Motor neuron (in vitro differentiated cells): ENCODE measurements at regions not wholly inside any gene's neighbourhood (a gene's known extent, or its start where the extent isn't known, plus 50 kb on each side); places are given as distances from the start of the nearest gene placed in this dataset.

Source experiments
- ATAC-seq, 8 experiments: fragments of 200-7000 bp; cut with Tn5 transposase; replicated peaks in 6 of 8; 2 replicates each; pipeline ENCODE4 v1.8.0; 2021; ENCODE audit warnings: mild to moderate bottlenecking in 8 of 8, moderate library complexity in 8 of 8
- H3K27ac ChIP-seq, 2 donors: fragments of 250-450 bp; sonication (Bioruptor Pico); 2 replicates each; pipeline ENCODE4 v1.9.0; 2021; ENCODE audit warnings: antibody characterized with exemption in 2 of 2, mild to moderate bottlenecking in 2 of 2, moderate library complexity in 1 of 2
- H3K4me1 ChIP-seq, 2 donors: fragments of 250-450 bp; sonication (Bioruptor Pico); replicated peaks in 1 of 2; 2 replicates each; pipeline ENCODE4 v1.6.1; 2021; ENCODE audit warnings: antibody characterized with exemption in 2 of 2, mild to moderate bottlenecking in 2 of 2, moderate library complexity in 1 of 2
- H3K4me3 ChIP-seq, 5 donors: fragments of 250-450 bp; sonication (Bioruptor Pico); 2 replicates each; pipeline ENCODE4 v1.9.0; 2021; ENCODE audit warnings: antibody characterized with exemption in 5 of 5, mild to moderate bottlenecking in 5 of 5, moderate library complexity in 4 of 5
- WGBS, 10 experiments: fragments of 450-650 bp; shearing (Covaris generic); methylation state at CpG; one replicate each; pipeline ENCODE4 v1.0.0; 2022; 5-methylcytosine and 5-hydroxymethylcytosine counted together
- in situ Hi-C, 9 experiments: fragments of 400-800 bp; cut with MboI; loops; one replicate each; pipeline ENCODE4 v1.15.0; 2021; ENCODE audit warnings: low sequenced_read_pairs in 9 of 9, low pct_unique_long_range_greater_than_20kb in 2 of 9; ENCODE audit not compliant: unreplicated experiment in 9 of 9

DNA sequence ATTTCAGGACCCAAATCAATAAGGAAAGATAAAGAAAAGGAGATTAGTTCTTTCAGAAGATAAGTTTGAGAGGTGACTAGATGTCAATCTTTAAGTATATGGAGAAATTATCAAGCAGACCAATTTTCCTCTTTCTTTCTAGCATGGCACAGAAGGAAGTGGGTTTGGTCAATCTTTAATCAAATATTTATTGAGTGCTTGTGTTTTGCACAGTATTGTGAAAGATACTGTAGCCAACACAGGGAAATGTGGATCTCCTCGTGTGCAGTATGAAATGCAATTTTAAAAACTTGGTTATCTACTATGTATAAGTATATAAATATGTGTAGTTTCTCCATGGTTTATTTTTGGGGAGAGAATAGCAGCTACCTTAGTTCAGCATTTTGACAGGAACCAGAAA, 655.2 kb downstream of the RAPGEF2 start:
- H3K4me1 ChIP-seq, result no peaks in the 10 kb centered on the region
- ATAC-seq, result no peak
- no peak overlapping the region for H3K4me3 ChIP-seq
- H3K27ac ChIP-seq, result no peak overlapping the region
- 0 to 92% (median 71%) methylated on average over 1 of the region's 1 CpG; no CpG with 5 or more reads in 2 of the 10 experiments for WGBS, 10 experiments
- in situ Hi-C loops, result no loop called here

DNA sequence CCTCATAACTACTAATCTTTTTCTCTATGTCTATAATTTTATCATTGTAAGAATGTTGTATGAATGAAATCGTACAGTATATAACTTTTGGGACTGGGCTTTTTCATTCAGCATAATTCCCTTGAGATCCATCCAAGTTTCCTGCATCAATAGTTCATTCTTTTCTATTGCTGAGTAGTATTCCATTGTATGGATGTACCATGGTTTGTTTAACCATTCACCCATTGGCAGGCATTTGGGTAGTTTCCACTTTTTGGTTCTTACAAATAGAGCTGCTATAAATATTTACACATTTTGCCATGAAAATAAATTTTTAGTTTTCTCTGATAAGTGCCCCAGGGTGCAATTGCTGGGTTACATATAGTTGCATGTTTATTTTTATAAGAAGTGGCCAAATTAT, 659.8 kb downstream of the RAPGEF2 start:
- no peak for ATAC-seq
- 0 to 100% (median 73%) methylated on average over 1 of the region's 1 CpG for WGBS, 10 experiments
- H3K4me1 ChIP-seq, result no peaks in the 10 kb centered on the region
- no peak overlapping the region for H3K27ac ChIP-seq
- in situ Hi-C loops, result no loop called here
- H3K4me3 ChIP-seq, result no peak overlapping the region

DNA sequence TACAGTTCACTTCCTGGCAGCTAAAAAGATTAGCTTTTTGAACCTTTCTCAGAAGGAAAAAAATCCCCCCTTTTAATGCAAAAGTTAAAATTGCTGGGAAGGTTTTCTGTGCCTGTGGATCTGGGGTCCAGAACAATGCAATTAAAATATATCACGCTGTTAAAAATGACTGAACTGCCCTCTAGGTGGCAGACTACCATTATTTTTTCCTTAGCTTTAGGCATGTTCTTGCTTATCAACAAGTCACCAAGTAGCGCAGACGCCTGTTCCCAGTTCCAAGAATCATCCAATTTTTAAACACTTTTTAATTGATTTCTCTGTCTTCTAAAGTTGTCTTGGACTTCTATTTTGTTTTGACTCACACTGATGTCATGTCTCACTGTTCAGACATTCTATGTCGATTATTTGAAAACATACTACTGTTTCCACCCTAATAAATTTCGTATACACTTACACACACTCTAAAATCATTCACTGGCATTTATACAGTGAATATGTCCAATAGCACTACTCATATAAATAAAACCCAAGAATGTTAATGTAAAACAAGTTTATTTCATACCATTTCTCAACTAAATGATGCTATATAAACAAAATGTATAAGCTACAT, 661.6 kb downstream of the RAPGEF2 start:
- no peak overlapping the region for H3K4me3 ChIP-seq
- WGBS, 10 experiments, result 2 to 100% (median 56%) methylated on average over 1 to 5 of the region's 5 CpGs
- peak; percentile 53 to 91 (median 76) for ATAC-seq
- no peak overlapping the region for H3K27ac ChIP-seq
- no peaks in the 10 kb centered on the region for H3K4me1 ChIP-seq
- in situ Hi-C loops, result no loop called here

DNA sequence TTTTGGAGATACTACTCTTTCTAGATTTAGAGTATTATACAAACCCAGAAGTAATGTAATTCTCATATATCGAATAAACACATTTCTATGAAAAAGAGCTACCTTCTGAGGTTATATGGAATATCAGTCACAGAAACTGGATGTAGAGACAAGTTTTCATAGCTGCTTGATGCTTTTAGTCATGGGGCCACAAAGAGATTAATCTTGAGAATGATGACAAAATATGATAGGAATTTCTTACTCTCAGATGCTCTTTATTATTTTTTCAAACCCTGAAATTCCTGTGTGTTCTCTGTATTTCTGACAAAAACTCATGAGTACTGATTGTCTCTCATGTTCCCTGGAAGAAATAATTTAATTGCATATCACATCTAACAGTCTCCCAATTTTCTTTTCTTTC, 662.5 kb downstream of the RAPGEF2 start:
- no peak for ATAC-seq
- WGBS, 10 experiments, result 0 to 100% (median 95%) methylated on average over 1 of the region's 1 CpG
- in situ Hi-C loops, result no loop called here
- H3K27ac ChIP-seq, result no peak overlapping the region
- no peaks in the 10 kb centered on the region for H3K4me1 ChIP-seq
- H3K4me3 ChIP-seq, result no peak overlapping the region

DNA sequence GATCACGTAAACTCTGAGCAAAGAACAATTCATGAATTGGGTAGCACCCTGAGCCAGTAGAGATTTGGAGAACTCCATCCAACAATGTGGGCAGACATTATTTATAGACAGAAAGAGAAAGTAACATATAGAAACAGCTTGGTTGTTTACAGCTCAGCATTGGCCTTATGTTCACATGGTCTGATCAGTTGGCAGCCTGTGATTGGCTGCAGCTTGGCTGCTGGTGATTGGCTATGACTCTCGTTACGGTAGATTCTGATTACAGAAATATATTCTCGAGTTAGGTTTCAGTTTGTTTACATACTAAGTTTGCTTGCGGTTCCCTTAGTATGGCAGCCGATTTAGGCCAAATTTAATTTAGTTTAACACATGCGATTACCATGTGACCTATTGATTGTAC, 663.4 kb downstream of the RAPGEF2 start:
- no peak overlapping the region for H3K27ac ChIP-seq
- H3K4me1 ChIP-seq, result no peaks in the 10 kb centered on the region
- 18 to 91% (median 65%) methylated on average over 3 to 7 of the region's 7 CpGs for WGBS, 10 experiments
- ATAC-seq, result no peak
- H3K4me3 ChIP-seq, result no peak overlapping the region
- in situ Hi-C loops, result no loop called here

DNA sequence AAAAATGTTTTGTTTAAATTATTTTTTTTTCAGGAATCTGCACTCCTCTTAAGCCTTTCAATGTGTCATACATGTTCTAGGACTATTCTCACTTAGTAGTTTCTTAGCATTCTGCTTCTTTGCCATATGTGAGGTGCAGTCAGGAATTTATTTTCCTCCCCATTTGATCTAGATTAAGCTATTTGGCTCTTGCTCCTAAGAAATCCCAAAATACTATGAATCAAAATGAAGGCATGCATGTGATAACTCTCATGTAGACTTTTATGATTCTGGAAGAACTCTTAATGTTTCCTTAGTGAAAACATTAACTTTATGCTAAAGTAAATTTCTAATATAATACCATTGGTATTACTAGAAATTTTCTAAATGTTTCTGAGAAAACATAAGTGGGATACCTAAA, 664.5 kb downstream of the RAPGEF2 start:
- ATAC-seq, result no peak
- Histone ChIP-seq H3K4me1 (no peaks in the 10 kb centered on the region), H3K27ac (no peak overlapping the region), H3K4me3 (no peak overlapping the region)
- in situ Hi-C loops, result no loop called here

DNA sequence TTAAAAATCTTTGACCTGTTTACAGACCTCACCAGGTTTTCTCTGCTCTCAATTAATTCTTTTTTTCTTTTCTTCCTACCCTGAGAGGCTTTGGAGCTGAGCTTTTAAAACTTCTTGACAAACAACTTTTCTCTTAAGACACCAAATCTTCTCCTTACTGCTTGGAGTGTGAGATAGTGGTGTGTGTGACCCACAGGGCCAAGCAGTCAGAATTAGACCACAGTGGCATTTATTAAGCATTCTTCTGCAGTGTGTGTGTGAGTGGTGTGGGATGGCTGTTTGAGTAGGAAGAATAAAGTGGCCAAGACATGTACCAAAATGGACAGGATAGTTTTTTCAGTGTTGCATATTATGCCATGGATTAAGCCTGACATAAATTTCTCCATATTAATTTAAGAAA, 665.1 kb downstream of the RAPGEF2 start:
- Histone ChIP-seq H3K27ac (no peak overlapping the region), H3K4me3 (no peak overlapping the region), H3K4me1 (no peaks in the 10 kb centered on the region)
- in situ Hi-C loops, result no loop called here
- ATAC-seq, result no peak

DNA sequence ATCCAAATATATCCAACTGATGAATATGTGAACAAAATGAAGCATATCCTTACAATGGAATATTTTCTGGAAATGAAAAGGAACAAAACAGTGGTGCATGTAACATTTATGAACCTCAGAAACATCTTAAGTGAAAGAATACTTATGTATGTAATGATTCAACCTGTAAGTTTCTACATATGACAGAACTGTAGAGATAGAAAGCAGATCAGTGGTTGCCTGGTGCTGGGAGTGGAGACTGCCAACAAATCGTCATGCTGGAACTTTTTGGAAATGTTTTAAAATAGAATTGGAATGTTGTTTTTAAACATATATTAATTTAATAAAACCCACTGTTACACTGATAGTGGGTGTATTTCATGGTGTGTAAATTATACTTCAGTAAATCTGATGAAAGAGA, 667.5 kb downstream of the RAPGEF2 start:
- Histone ChIP-seq H3K4me1 (no peaks in the 10 kb centered on the region), H3K27ac (no peak overlapping the region), H3K4me3 (no peak overlapping the region)
- peak in 1 of 8 experiments; percentile 38 for ATAC-seq
- in situ Hi-C loops, result no loop called here
- 0 to 88% (median 63%) methylated on average over 1 of the region's 1 CpG; no CpG with 5 or more reads in 1 of the 10 experiments for WGBS, 10 experiments

DNA sequence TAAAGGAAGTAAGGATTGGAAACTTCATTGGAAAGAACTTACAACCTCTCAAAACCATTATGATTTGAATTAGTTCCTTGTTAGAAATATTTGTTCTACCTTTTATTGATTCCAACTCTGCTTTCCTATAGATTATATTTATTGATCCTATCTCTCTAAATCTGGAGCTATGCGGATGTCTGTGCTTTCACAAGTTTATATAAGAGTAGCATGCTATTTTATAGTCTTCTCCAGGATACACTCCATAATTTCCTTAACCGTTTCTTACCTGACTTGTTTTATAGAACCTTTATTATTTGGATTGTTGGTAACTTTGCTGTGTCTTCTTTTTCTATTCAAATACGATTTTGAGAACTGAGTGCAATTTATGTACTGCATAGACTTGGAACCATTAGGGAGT, 668.1 kb downstream of the RAPGEF2 start:
- H3K27ac ChIP-seq, result no peak overlapping the region
- in situ Hi-C loops, result no loop called here
- WGBS, 10 experiments, result 0 to 68% (median 45%) methylated on average over 2 to 3 of the region's 3 CpGs
- no peak overlapping the region for H3K4me3 ChIP-seq
- peaks cover 0 to under 1% of the 10 kb centered on the region in 2 donors for H3K4me1 ChIP-seq
- no peak for ATAC-seq

DNA sequence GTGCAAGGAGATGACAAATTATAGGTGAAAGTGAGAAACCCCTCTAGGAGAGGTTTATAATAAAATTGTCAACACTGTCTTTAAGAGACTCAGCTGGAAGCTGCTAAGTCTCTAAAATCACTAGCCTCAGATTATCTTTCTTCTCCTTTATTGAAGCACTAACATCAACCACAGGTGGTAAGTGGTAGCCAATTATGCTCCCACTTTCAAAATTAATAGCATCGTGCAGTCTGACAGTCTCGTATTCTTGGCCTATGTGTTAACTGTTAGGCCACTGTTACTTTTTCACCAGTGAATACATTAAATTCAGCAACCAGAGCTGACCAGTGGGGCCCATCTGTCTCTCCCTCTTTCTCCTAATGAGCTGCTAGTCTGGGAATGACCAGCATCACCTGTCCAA, 674.1 kb downstream of the RAPGEF2 start:
- in situ Hi-C loops, result no loop called here
- WGBS, 10 experiments, result 10 to 93% (median 40%) methylated on average over 1 to 2 of the region's 2 CpGs; no CpG with 5 or more reads in 5 of the 10 experiments
- Histone ChIP-seq H3K27ac (no peak overlapping the region), H3K4me1 (peaks cover 0 to 10% of the 10 kb centered on the region in 2 donors), H3K4me3 (no peak overlapping the region)
- peak in 1 of 8 experiments; percentile 39 for ATAC-seq

DNA sequence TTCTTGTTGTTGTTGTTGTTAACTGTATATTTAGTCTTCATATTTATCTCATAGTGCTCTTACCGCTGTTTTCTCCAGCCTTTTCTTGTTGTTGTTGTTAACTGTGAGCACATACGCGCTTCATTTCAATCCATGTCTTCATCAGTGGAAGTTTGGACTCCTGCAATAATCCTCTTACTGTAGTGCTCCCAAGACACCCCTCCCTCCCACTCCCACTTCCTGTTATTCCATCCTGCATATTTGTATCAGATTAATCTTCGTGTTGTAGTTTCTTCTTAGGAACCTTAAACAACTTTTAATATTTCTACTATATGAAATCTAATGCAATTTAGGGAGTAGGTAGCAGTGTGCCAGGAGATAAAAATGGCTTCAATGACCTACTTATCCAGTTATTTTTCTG, 674.8 kb downstream of the RAPGEF2 start:
- 27 to 90% (median 74%) methylated on average over 2 to 4 of the region's 4 CpGs for WGBS, 10 experiments
- ATAC-seq, result no peak
- in situ Hi-C loops, result no loop called here
- Histone ChIP-seq H3K4me1 (peaks cover 0 to 10% of the 10 kb centered on the region in 2 donors), H3K4me3 (no peak overlapping the region), H3K27ac (no peak overlapping the region)

DNA sequence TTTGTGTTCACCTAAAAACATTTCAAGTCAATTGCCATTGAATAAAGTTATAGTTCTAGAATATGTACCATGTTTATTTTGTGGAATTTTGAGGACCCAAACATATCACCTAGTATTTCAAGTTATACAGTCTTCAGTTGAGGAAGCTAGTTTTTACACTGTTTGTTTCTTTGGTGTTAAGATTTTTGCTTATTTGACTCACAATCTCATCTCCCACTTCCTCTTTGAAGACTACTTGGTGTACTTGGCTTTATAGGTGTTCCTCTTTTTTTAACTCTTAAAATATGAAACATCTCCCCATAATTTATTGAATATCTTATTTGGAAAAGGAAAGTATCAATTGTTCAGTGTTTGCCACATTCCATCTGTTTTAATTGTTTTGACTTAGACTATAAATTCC, 675.4 kb downstream of the RAPGEF2 start:
- Histone ChIP-seq H3K27ac (no peak overlapping the region), H3K4me3 (no peak overlapping the region), H3K4me1 (peaks cover 0 to 10% of the 10 kb centered on the region in 2 donors)
- in situ Hi-C loops, result no loop called here
- ATAC-seq, result no peak

DNA sequence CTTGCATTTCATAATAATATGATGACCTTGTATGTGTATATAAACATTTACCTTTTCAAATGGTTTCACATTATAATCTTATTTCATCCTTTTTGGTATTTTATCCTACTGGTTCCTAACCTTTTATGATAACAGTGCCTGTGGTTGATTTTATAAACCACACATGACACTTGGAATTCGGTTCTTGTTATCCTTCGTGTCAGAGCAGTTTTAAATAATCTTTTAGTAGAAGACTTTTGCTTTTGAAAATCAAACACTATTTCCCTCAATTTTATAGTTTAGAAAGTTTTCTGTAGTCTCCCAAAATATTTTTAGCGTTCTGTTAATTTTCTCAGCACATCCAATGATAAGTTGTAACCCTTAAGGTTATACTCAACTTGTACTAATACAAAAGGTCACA, 676.8 kb downstream of the RAPGEF2 start:
- H3K4me3 ChIP-seq, result no peak overlapping the region
- no peak for ATAC-seq
- WGBS, 10 experiments, result 0 to 100% (median 80%) methylated on average over 1 to 3 of the region's 3 CpGs; no CpG with 5 or more reads in 1 of the 10 experiments

DNA sequence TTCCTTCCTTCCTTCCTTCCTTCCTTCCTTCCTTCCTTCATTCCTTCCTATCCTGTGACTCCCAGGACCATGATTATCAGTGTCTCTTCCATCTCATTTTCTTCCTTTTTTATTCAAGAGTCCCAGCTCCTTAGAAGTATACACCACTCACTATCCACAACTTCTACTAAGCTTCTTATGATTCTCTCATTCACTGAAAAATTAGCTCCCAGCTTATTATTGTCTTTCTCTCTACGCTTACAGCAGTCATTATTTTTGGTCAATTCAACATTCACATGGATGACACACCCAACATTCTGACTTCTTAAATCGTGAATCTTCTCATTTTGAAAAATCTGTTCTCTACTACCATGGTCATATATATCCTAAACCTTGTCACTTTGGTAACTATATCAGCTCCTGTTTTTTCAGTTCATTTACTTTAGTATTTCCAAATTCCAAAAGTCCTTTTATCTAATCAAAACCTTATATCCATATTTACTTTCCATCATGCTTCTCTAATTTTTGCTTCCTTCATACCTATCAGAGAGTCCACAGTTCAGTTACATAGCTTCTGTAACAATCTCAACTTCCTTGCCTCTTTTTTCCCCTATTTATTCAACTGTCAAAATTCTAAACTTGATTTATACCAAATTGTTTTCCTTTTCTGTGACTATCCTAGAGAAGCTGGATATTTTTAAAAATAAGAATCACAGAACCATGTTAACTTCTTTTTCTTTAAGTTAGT, 677.5 kb downstream of the RAPGEF2 start:
- no peak overlapping the region for H3K4me3 ChIP-seq
- 11 to 93% (median 52%) methylated on average over 2 of the region's 2 CpGs; no CpG with 5 or more reads in 2 of the 10 experiments for WGBS, 10 experiments
- in situ Hi-C loops, result no loop called here

More for the DNA sequence above, 676.8 kb downstream of the RAPGEF2 start:
- H3K27ac ChIP-seq, result no peak overlapping the region
- in situ Hi-C loops, result no loop called here
- H3K4me1 ChIP-seq, result peaks cover 0 to 10% of the 10 kb centered on the region in 2 donors

More for the DNA sequence above, 677.5 kb downstream of the RAPGEF2 start:
- Histone ChIP-seq H3K4me1 (peaks cover 0 to 10% of the 10 kb centered on the region in 2 donors), H3K27ac (no peak overlapping the region)
- no peak for ATAC-seq
